Tibial nerve (tissue), 4 donors: ENCODE measurements at regions not wholly inside any gene's neighbourhood (a gene's known extent, or its start where the extent isn't known, plus 50 kb on each side); places are given as distances from the start of the nearest gene placed in this dataset.

Experiments
- CTCF ChIP-seq, 5 experiments: fragments of 200-600 bp in 3 of 5; fragments of 450-650 bp in 2 of 5; sonication (generic) in 3 of 5; IDR thresholded peaks; one replicate each; pipeline ENCODE4 v1.5.1; 2016 to 2019; ENCODE audit warnings: antibody characterized with exemption in 5 of 5, mild to moderate bottlenecking in 3 of 5, moderate library complexity in 2 of 5
- EP300 ChIP-seq, 2 donors: sonication (generic); formaldehyde crosslinking; IDR thresholded peaks; one replicate each; pipeline ENCODE4 v1.6.1; 2017; ENCODE audit warnings: antibody characterized with exemption in 2 of 2, mild to moderate bottlenecking in 1 of 2
- POLR2A ChIP-seq, 2 donors: fragments of 450-650 bp; IDR thresholded peaks; one replicate each; pipeline ENCODE4 v1.6.1; 2017; ENCODE audit warnings: antibody characterized with exemption in 2 of 2, mild to moderate bottlenecking in 2 of 2, moderate library complexity in 2 of 2

DNA sequence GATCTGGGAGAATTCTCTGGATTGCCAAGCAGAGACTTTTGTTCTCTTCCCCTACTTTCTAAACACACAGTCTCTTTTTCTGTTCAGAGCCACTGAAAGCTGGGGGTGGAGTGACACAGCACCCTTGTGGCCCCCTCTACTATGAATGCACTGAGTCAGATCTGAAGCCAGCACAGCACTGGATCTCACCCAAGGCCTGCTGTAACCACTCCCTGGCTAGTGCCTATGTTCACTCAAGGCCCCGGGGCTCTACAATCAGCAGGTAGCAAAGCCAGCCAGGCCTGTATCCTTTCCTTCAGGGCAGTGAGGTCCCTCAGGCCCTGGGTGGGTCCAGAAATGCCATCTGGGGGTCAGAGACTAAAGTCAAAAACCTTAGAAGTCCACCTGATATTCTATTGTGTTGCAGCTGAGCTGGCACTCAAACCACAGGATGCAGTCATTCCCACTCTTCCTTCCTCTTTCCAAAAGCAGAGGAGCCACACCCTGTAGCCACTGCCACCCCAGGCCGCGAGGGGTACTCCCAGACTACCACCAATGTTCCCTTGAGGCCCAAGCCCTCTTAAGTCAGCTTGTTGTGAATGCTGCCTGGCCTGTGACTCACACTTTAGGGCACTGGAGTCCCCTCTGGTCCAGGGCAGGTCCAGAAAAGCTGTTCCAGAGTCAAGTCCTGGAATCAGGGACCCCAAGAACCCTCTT, 110.1 kb upstream of the RXFP2 start:
- no peak for TF ChIP-seq CTCF (IDR thresholded peaks at IDR 0.05)
- TF ChIP-seq POLR2A (IDR thresholded peaks at IDR 0.05) = no peak
- TF ChIP-seq EP300 (IDR thresholded peaks at IDR 0.05) = no peak
